ENCODE measurements at regions not wholly inside any gene's neighbourhood (a gene's known extent, or its start where the extent isn't known, plus 50 kb on each side); places are given as distances from the start of the nearest gene placed in this dataset.

DNA sequence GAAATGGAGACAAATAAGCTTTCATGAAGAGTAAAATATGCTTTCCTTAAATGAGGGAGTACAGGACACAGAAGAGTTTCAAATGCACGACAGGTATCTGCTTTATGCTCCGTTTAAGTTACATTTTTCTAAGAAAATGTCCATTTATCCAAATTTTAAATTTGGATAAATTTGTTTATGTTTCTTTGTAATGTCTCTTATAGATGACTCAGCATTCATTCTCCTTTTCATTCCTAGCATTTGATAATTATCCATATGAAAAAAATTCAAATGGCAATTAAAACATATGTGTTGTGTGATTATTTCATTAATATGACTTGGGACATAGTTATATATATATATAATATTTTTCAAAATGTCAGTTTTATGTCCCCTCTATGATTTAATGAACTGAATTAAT is 1449.3 kb downstream of the SLITRK1 start:
- TF ChIP-seq, protein P1, sequence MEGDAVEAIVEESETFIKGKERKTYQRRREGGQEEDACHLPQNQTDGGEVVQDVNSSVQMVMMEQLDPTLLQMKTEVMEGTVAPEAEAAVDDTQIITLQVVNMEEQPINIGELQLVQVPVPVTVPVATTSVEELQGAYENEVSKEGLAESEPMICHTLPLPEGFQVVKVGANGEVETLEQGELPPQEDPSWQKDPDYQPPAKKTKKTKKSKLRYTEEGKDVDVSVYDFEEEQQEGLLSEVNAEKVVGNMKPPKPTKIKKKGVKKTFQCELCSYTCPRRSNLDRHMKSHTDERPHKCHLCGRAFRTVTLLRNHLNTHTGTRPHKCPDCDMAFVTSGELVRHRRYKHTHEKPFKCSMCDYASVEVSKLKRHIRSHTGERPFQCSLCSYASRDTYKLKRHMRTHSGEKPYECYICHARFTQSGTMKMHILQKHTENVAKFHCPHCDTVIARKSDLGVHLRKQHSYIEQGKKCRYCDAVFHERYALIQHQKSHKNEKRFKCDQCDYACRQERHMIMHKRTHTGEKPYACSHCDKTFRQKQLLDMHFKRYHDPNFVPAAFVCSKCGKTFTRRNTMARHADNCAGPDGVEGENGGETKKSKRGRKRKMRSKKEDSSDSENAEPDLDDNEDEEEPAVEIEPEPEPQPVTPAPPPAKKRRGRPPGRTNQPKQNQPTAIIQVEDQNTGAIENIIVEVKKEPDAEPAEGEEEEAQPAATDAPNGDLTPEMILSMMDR (conservative IDR thresholded peaks at IDR 0.05; ENCODE audit: low read length): no peak
- TF ChIP-seq EZH2phosphoT487 (IDR thresholded peaks at IDR 0.05; ENCODE audit: borderline replicate concordance, low read depth, low read length): no peak
